Cerebellar nuclear complex (tissue), 1 donor: ENCODE measurements at regions not wholly inside any gene's neighbourhood (a gene's known extent, or its start where the extent isn't known, plus 50 kb on each side); places are given as distances from the start of the nearest gene placed in this dataset.
A peak's percentile ranks its signal among the peaks of the same experiment; 100 is the strongest.
"Not testable (repeated sequence)": the region's sequence is repeated elsewhere in the genome, so short reads cannot be mapped to it uniquely, and the experiment has no call there.

Source experiments
- DNase-seq, 2 experiments: peaks; one replicate each; lab custom pipeline; 2025; lab: John Stamatoyannopoulos, UW

DNA sequence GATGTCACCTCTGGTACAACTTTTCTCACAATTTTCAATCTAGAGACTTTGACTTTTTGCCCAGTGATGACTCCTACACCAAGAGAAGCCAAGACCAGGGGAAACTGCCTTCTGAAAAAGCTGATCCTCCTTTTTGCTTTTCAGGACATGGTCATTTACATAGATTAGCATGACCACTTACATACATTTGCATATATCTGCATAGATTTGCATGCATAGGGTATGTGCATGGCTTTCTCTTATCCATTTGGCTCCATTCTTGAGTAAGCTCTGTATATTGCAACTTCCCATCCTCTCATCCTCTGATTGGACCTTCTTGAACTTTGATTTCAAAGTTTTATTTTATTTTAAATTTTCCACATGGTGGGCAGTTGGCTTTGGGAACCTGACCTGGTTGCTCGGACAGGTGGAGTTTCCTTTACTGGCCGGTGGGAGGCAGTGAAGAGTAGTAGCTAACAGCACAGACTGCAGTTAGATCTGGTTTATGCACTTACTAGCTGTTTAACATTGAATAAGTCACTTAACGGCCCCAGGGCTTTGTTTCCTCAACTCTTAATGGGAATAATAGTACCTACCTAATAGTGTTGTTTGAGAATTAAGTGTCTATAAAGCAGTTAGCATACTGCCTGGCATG, 92.9 kb downstream of the GPR139 start:
- no peak for DNase-seq

DNA sequence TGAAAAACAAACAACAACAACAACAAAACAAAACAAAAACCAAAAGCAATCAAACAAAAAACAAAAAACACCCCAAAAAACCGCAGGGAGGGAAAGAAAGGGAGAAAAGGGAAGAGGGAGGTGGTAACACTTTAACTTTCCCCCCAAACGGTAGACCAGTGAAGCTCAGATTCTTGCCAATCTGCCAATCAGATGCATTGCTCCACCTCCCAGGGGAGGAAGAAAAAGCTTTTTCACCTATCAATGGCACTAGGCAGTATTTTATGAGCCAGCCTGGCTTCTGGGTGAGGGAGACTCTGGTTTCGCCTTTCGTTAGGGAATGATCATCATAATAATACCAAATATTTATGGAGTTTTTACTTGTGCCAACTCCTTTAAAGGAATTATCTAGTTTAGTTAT, 94.1 kb downstream of the GPR139 start:
- DNase-seq, result no peak

DNA sequence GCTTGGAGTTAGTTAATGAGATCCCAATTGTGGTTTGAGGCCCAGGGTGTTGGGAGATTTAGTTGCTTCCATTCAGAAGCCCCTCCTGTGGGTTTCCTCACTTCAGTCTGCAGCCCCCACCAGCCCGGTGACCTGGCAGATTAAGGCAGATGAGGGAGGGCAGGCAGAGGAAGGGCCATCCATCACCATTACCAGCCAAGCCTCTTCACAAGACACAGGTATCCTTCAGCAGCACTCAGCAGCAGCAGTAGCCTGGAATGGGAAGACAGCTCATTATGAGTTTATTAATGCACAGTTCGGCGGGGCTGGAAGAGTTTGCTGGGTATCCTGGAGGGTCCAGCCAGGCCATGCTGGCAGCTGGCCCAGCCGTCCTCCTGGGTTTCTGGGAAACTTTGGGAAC, 90.0 kb upstream of the GPRC5B start:
- no peak for DNase-seq

DNA sequence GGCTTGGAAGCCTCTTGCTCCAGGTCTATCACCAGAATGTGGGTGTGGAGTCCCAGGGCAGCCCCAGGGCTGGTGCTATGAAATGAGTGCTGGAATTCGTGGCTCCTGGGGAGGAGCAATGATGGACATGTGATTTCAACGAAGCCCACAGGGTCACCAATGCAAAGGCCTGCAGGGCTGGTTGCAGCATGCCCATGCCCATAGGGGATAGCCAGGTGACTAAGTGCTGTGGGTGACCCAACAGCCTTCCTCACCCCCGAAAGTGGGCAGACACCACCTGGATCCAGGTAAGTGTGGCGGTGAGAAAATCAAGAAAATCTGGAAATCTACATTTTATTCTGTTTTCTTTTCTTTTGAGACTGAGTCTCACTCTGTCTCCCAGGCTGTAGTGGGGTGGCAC, 87.5 kb upstream of the GPRC5B start:
- no peak for DNase-seq

DNA sequence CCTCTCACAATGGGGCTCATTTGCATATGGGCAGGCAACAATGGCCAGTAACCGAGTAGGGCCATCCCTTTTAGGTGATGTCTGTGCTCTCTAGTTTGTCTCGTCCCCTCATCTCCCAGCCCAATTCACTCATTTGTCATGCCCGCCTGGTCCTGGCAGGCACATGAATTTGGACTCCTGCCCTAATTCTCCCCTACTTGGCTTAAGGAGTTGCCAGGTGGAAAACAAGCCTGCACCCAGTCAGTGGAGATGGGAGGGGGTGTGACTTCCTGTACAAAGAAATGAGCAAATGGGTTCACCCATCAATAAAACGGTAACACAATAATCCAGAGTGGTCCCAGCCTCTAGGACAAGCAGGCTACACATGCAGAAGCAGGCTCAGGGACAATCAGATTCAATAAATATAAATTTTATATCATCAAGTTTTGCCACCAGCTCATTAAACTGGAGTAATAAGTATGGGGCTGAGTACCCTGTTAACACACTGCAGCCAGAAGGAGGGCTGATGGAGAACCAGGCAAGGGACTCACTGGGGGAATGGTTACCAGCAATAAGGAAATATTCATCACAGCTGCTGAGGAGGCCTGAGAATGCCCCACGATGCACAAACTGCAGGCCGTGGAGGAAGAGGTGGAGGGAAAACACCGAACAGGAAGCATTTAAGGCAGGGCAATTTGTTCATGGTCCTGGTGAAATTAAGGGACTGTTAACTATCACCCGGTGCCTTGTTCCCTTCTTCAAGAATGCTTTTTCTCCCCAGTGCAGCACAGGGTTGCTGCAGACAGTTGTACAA, 84.4 kb upstream of the GPRC5B start:
- DNase-seq, result no peak

DNA sequence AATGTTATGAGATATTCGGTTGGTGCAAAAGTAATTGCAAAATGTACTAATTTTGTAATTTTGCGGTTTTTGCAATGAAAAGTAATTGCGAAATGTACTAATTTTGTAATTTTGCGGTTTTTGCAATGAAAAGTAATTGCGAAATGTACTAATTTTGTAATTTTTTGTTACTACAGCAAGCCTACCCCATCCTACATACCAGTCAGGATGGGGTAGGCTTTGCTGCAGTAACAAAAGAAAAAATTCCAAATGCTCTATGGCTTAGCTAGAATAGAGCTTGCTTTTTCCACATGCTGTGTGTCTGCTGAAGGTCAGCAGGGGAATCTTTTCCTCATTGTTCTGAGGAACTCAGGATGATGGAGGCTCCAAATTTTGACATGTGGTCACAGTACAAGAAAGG, 83.3 kb upstream of the GPRC5B start:
- no peak for DNase-seq

DNA sequence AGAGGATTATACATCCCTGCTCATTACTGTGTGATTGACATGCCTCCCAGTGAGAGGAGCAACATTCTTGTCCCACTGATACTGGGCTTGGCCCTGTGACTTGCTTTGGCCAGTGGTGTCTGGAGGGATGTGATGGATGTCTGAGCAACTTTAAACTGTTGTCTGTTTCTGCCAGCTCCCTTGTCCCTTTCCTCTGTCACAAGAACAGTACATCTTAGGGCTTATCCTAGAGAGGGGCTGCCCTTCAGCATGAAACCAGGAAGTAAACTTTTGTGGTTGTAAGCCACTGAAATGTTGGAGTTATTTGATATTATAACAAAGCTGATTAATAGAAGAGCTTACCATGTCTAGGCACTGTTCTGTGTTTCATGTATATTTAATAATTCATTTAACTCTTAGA, 82.9 kb upstream of the GPRC5B start:
- DNase-seq, result no peak

DNA sequence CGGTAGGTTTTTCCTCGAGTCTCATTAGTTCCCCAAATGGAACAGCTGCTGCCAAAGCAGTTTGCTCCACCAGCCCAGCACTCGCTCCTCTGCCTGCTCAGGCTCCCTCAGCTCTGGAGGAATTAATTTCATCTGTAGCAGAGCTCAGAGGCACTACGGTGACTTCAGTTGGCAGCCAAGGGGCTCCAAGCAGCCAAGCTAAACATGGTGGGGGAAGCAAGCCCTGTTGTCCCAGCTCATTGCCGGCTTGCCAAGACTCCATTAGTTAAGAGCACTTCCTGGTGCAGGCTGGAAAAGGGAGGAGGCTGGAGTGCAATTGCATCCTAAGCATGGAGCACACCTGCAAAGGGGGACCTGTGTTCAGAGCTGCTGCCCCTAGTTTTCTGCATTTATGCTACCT, 78.7 kb upstream of the GPRC5B start:
- DNase-seq, result no peak

DNA sequence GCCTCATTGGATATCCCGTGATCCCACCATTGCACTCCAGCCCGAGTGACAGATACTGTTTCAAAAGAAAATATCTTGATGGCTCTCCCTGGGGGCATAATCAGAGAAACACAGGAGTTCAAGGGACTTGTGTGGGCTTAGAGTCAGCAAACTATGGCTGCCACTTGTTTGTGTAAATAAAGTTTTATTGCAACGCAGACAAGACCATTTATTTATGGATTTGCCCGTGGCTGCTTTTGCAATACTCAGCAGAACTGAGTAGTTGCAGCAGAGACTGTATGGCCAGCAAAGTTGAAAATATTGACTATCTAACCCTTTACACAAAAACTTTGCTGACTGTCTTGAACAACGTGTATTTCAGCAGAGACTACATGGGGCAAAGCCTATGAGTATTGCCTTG, 75.5 kb upstream of the GPRC5B start:
- DNase-seq, result no peak

DNA sequence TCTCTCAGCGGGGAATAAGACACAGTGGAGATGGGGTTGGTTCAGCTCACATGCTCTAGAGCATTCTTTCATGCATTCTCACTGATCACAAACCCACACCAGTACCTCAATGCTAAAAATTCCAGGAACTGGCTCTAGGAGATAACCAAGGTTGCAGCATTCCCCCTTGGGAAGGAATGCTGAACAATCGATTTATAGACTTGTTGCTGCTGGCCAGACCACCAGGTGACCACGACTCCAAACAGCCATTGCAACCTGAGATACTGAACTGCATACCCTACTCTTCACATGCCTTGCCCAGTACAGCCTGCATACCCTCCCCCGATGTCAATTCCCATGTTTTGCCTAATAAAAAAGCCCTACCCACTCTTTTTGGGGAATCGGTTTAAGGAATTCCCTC, 75.1 kb upstream of the GPRC5B start:
- DNase-seq, result no peak

DNA sequence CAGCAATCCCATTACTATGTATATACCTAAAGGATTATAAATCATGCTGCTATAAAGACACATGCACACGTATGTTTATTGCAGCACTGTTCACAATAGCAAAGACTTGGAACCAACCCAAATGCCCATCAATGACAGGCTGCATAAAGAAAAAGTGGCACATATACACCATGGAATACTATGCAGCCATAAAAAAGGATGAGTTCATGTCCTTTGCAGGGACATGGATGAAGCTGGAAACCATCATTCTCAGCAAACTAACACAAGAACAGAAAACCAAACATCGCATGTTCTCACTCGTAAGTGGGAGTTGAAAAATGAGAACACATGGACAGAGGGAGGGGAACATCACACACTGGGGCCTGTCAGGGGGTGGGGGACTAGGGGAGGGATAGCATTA, 71.2 kb upstream of the GPRC5B start:
- DNase-seq, result not testable (repeated sequence)

DNA sequence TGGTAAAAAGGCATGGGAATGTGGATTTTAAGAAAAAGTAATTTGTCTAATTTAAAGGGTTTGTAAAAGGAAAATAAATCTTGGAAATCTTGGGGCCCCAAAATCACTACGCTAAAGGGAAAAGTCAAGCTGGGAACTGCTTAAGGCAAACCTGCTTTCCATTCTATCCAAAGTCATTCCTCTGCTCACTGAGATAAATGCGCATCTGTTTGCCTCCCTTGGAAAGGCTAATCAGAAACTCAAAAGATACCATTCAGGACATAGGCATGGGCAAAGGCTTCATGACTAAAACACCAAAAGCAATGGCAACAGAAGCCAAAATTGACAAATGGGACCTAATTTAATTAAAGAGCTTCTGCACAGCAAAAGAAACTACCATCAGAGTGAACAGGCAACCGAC, 70.4 kb upstream of the GPRC5B start:
- DNase-seq, result not testable (repeated sequence)

DNA sequence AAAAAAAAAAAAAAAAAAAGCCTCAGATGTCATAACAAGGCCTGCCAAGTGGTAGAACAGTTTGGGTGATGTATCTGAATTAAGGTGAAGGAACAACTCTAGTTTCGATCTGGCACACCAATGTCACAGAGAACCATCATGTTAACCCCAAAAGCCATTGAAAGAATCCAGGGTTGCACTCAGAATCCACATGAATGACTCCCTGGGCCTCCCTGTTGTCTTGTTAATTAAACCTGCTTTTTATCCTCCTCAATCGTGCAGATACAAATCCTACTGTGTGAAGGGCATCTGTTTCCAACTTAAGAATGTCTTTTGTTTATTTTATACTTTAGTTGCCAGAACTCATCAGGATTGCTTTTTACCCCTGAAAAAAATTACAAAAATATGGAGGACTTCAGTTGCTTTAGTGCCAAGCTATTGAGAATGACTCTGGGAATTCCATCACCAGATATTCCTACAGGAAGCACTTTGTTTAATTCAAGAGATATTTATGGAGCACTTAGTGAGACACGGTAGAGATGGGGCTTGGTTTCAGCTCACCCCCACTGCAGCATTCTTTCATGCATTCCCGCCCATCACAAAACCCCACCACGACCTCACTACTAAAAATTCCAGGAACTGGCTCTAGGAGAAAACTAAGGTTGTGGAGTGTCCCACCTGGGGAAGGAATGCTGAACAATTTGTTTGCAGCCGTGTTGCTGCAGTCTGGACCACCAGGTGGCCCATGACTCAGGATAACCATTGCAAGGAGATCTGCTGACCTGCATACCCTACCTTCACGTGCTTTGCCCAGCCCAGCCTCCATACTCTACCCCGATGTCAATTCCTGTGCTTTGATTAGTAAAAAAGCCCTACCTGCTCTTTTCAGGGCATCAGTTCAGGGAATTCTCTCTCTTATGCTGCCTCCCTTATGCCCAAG, 63.8 kb upstream of the GPRC5B start:
- DNase-seq, result no peak

DNA sequence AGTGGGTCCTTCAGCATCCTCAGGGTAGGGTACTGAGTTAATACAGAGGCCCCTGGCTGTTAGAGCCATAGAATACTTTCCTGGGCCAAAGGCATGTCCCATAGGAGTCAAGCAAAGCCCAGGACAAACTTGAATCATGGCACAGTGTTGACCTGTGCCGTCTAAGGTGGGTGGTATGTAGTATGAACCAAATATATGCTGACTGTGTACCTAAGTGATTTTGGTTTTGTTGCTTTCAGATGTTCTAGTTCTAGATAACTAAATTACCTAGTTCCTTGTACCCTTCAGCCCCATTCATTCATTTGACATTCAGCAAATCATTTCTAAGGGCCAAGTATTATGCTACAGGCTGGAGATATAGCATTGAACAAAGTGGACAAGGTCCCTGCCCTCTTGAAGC, 61.3 kb upstream of the GPRC5B start:
- DNase-seq, result no peak

DNA sequence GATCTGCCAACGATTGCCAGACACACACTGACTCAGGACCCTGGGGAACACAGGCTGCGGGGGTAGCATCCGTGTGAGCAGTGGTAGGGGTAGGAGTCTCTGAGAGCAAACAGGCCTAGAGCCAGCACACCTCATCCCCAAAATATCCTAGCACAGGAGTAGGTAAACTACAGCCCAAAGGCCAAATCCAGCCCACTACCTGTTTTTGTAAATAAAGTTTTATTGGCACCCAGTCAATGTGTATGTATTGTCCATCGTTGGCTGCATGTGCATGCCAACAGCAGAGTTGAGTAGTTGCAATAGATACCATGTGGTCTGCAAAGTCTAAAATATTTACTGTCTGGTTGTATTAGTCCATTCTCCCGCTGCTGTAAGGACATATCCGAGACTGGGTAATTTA, 55.5 kb upstream of the GPRC5B start:
- no peak for DNase-seq

DNA sequence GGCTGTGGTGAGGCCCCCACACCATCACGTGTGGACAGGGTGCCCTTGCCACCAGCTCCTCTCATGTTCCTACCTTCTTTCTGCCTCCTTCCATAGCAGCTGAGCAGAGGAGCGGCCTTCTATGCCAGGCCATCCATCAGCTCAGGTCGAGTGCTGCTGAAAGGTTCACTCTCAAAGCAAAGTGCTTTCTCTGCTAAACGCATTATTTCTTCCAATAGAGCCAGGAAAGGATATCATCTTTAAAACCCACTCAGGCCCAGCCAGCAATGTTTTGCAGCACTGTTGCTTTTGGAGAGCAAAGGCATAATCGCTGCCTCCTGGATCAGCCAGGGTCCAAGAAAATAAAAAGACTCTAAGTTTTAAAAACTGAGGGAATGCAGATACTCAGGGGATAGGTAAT, 54.9 kb upstream of the GPRC5B start:
- DNase-seq, result no peak

DNA sequence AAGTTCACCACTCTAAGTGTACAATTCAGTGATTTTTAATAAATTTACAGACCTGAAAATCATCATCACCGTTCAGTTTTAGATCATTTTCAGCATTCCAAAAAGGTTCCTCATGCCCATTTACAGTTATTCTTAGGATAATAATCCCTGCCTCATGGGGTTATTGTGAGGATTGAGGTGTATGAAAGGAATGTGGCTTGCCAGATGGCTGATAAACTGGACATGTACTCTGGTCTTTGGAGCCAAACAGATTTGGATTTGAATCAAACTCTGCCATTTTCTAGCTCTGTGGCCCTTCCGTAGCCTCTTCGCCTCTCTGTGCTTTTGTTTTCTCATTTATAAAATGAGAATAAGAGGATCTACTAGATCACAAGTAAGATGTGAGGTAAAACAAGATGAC, 53.9 kb upstream of the GPRC5B start:
- DNase-seq, result peak in 1 of 2 experiments; percentile 4

DNA sequence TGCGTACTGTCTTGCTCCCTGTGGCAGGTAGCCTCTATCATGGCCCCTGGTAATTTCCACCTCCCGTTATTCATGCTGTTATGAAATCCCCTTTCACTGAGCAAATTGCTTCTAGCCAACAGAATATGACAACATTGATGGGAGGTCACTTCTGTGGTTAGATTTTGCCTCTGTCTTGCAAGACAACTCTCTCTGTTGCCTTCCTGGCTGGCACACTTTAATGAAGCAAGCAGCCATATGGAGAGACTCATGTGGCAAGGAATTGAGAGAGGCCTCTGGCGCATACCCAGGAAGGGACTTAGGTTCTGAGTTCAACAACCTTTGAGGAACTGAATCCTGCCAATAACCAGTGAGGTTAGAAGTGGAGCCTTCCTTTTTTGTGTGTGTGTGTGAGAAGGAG, 51.8 kb upstream of the GPRC5B start:
- DNase-seq, result no peak

DNA sequence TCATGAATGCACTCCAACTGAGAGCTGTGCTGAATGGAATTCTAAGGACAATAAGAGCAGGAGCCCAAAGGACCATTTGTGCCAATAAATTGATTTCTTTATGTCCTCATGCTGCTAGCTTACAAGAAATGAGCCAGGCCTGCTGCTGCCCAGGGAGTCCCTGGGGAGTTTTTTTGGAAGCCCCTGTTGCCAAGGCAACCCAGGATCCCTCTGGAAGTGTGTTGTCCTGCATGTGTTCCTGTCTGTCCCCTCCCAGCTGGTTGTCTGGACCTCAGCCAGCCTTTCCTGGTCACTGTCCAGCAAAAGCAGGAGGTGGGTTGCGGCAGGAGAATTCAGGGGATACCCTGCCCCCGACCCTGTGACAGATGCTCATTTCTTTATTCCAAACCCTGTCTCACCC, 51.0 kb upstream of the GPRC5B start:
- no peak for DNase-seq
